ENCODE measurements at regions not wholly inside any gene's neighbourhood (a gene's known extent, or its start where the extent isn't known, plus 50 kb on each side); places are given as distances from the start of the nearest gene placed in this dataset.

DNA sequence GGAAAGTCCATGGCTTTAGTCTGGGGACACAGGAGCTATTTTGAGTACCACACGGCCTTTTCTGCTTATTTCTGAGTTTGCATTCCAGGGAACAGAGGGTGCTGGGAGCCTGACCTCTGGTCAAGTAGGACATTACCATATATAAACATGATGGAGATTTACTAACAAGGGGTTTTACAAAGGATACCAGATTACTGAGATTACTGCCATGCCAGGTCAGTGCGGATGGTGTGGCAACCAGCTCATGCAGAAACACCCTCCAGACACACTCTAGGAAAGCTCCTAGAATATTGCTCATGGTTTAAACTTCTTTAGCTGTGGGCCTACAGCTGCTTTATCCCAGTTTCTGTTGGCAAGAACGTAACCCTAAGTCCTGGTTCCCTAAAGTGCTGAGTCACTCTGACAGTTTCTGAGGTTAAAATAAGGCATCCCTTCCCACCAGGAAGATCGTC, 54.3 kb upstream of the AGTR1 start:
- peak; percentile 65 for DNase-seq (ENCODE audit: low spot score)

DNA sequence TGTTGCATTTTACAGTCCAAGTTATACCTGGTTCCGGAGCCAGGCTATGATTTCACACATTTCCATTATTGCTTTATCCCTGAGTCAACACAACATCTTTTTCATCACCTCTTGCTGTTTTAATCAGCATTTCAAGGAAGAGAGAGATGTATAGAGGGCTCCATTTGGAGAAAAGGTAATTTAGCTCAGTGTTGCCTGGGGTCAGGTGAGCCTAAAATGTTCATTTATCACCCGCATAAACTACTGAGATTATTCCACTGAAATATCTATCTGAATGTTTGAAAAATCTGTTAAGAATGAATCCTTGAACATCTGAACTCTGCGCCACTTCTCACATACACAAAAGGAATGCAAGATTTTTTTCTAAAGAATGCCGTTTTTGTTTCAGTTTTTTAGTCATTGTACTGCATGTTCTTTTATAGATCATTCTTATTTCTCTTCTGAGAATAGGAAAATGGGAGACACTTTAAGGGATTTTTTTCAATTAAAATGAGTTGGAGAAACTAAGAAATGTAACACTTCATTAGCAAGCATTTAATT, 51.5 kb upstream of the AGTR1 start:
- DNase-seq (ENCODE audit: low spot score) = no peak
